GM18909 (cell line): ENCODE measurements at regions not wholly inside any gene's neighbourhood (a gene's known extent, or its start where the extent isn't known, plus 50 kb on each side); places are given as distances from the start of the nearest gene placed in this dataset.

Experiments used
- ATAC-seq: cut with Tn5 transposase; IDR thresholded peaks from one replicate; pipeline ENCODE4 v1.9.1; 2021; ENCODE audit warnings: mild to moderate bottlenecking; ENCODE audit not compliant: unreplicated experiment, poor library complexity

GRCh38 chr14:62216121-62216520, 453.9 kb downstream of the SNAPC1 start:
- ATAC-seq, result no peak

GRCh38 chr14:62234849-62235248, 472.6 kb downstream of the SNAPC1 start:
- no peak for ATAC-seq

GRCh38 chr14:62244221-62244620, 482.0 kb downstream of the SNAPC1 start:
- ATAC-seq, result no peak

GRCh38 chr14:62247266-62247665, 485.0 kb downstream of the SNAPC1 start:
- ATAC-seq, result no peak

- no peak for ATAC-seq
Observed at GRCh38 chr14:62251237-62251636, 489.0 kb downstream of the SNAPC1 start.

GRCh38 chr14:62253171-62253570, 491.0 kb downstream of the SNAPC1 start:
- ATAC-seq, result no peak

GRCh38 chr14:62253911-62254310, 491.7 kb downstream of the SNAPC1 start:
- no peak for ATAC-seq

- ATAC-seq, result no peak
Observed at GRCh38 chr14:62269204-62269603, 507.0 kb downstream of the SNAPC1 start.

GRCh38 chr14:62270236-62270635, 508.0 kb downstream of the SNAPC1 start:
- ATAC-seq, result no peak

GRCh38 chr14:62280366-62280765, 518.1 kb downstream of the SNAPC1 start:
- no peak for ATAC-seq

- ATAC-seq, result no peak
Observed at GRCh38 chr14:62283837-62284236, 521.6 kb downstream of the SNAPC1 start.

GRCh38 chr14:62289471-62289870, 527.3 kb downstream of the SNAPC1 start:
- no peak for ATAC-seq

- ATAC-seq, result no peak
Observed at GRCh38 chr14:62301080-62301479, 538.9 kb downstream of the SNAPC1 start.

GRCh38 chr14:62301911-62302310, 539.7 kb downstream of the SNAPC1 start:
- ATAC-seq, result no peak

GRCh38 chr14:62303437-62303836, 541.2 kb downstream of the SNAPC1 start:
- ATAC-seq, result no peak

GRCh38 chr14:62304257-62304656, 542.0 kb downstream of the SNAPC1 start:
- no peak for ATAC-seq

GRCh38 chr14:62307844-62308243, 545.6 kb downstream of the SNAPC1 start:
- no peak for ATAC-seq

- ATAC-seq, result no peak
Observed at GRCh38 chr14:62308316-62308715, 546.1 kb downstream of the SNAPC1 start.

GRCh38 chr14:62308891-62309290, 546.7 kb downstream of the SNAPC1 start:
- no peak for ATAC-seq

- no peak for ATAC-seq
Observed at GRCh38 chr14:62313212-62313611, 551.0 kb downstream of the SNAPC1 start.

GRCh38 chr14:62314221-62314620, 552.0 kb downstream of the SNAPC1 start:
- ATAC-seq, result no peak

- no peak for ATAC-seq
Observed at GRCh38 chr14:62314871-62315270, 552.7 kb downstream of the SNAPC1 start.

- ATAC-seq, result no peak
Observed at GRCh38 chr14:62315631-62316030, 553.4 kb downstream of the SNAPC1 start.
